Left ventricle myocardium inferior (tissue), 1 donor: ENCODE measurements at regions not wholly inside any gene's neighbourhood (a gene's known extent, or its start where the extent isn't known, plus 50 kb on each side); places are given as distances from the start of the nearest gene placed in this dataset.

Source experiments
- DNase-seq: peaks from one replicate; pipeline ENCODE4 v3.0.0-alpha.2; 2020
- H3K27ac ChIP-seq: fragments of 200-600 bp; replicated peaks from 2 replicates; pipeline ENCODE4 v1.8.0; 2021
- H3K27me3 ChIP-seq: fragments of 200-600 bp; 2 replicates; pipeline ENCODE4 v1.8.0; 2021; ENCODE audit warnings: low read depth
- H3K36me3 ChIP-seq: fragments of 200-600 bp; 2 replicates; pipeline ENCODE4 v1.8.0; 2021
- H3K4me1 ChIP-seq: fragments of 200-600 bp; 2 replicates; pipeline ENCODE4 v1.8.0; 2021
- H3K4me3 ChIP-seq: fragments of 200-600 bp; 2 replicates; pipeline ENCODE4 v1.8.0; 2021; ENCODE audit warnings: mild to moderate bottlenecking, moderate library complexity
- H3K9me3 ChIP-seq: fragments of 200-600 bp; replicated peaks from 2 replicates; pipeline ENCODE4 v1.8.0; 2021
- intact Hi-C: fragments of 100-400 bp; cut with micrococcal nuclease; formaldehyde crosslinking; loops from one replicate; pipeline ENCODE4 v1.11.0; 2022
- TF ChIP-seq, protein P1 (sequence below): fragments of 200-600 bp; IDR thresholded peaks from 2 replicates; pipeline ENCODE4 v1.8.0; 2021; ENCODE audit warnings: antibody characterized with exemption, mild to moderate bottlenecking, borderline replicate concordance
- donor health status: DM: no; HTN: yes; CAD: no; lungs with severe emphysema.

DNA sequence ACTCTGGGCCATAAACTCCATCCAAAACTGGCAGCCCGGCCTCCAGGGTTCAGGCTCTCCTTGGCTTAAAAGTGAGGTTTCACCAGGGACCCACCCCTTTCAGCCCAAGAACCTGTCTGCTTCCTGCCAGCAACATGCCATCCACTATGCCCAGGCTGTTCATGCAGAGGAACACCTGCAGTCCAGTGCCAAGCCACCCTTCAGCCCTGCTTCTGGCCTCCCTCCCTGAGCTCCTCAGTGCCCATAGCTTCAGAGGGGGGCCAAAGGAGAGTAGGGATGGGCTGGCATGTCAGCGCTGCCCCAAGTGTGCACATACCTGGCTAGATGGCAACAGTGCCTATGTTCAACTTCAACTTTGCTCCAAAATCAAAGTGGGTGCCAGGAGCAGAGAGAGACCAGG lies 166.9 kb upstream of the MRPS30 start:
- DNase-seq = no peak
- H3K9me3 ChIP-seq = peaks cover 9% of the 10 kb centered on the region
- peaks cover 10% of the 10 kb centered on the region for H3K4me1 ChIP-seq
- intact Hi-C loops = no loop called here
- no peak overlapping the region for H3K27ac ChIP-seq
- no peak overlapping the region for H3K4me3 ChIP-seq
- H3K36me3 ChIP-seq = no peaks in the 10 kb centered on the region
- TF ChIP-seq, protein P1, sequence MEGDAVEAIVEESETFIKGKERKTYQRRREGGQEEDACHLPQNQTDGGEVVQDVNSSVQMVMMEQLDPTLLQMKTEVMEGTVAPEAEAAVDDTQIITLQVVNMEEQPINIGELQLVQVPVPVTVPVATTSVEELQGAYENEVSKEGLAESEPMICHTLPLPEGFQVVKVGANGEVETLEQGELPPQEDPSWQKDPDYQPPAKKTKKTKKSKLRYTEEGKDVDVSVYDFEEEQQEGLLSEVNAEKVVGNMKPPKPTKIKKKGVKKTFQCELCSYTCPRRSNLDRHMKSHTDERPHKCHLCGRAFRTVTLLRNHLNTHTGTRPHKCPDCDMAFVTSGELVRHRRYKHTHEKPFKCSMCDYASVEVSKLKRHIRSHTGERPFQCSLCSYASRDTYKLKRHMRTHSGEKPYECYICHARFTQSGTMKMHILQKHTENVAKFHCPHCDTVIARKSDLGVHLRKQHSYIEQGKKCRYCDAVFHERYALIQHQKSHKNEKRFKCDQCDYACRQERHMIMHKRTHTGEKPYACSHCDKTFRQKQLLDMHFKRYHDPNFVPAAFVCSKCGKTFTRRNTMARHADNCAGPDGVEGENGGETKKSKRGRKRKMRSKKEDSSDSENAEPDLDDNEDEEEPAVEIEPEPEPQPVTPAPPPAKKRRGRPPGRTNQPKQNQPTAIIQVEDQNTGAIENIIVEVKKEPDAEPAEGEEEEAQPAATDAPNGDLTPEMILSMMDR = no peak
- H3K27me3 ChIP-seq = peaks cover 19% of the 10 kb centered on the region

DNA sequence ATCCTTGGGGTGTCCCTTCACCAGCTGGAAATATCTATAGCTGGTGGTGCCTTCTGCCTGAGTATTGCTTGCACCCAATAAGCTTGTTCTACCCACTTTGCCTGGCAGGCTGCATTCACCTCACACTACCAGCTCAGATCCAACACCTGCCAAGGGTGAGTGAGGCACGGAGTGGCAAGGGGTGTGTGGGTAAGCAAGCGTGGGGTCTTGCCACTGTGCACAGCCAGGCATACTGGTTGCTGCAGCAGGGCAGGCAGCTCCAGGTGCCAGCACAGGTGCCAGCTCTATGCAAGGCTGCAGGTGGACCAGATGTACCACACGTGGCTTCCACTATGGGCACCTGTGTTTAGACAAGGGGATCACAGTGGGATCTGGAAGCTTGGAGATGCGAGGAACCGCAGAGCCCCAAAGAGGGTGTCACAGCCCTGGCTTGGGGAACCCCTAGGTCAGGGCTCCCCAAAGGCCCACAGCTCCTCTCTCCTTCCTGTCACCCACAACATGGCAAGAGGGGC lies 167.7 kb upstream of the MRPS30 start:
- Histone ChIP-seq H3K27me3 (peaks cover 19% of the 10 kb centered on the region), H3K4me3 (no peak overlapping the region), H3K27ac (no peak overlapping the region), H3K36me3 (no peaks in the 10 kb centered on the region), H3K9me3 (peaks cover 9% of the 10 kb centered on the region), H3K4me1 (peaks cover 6% of the 10 kb centered on the region)
- TF ChIP-seq, protein P1 = no peak
- DNase-seq = no peak
- intact Hi-C loops = no loop called here

DNA sequence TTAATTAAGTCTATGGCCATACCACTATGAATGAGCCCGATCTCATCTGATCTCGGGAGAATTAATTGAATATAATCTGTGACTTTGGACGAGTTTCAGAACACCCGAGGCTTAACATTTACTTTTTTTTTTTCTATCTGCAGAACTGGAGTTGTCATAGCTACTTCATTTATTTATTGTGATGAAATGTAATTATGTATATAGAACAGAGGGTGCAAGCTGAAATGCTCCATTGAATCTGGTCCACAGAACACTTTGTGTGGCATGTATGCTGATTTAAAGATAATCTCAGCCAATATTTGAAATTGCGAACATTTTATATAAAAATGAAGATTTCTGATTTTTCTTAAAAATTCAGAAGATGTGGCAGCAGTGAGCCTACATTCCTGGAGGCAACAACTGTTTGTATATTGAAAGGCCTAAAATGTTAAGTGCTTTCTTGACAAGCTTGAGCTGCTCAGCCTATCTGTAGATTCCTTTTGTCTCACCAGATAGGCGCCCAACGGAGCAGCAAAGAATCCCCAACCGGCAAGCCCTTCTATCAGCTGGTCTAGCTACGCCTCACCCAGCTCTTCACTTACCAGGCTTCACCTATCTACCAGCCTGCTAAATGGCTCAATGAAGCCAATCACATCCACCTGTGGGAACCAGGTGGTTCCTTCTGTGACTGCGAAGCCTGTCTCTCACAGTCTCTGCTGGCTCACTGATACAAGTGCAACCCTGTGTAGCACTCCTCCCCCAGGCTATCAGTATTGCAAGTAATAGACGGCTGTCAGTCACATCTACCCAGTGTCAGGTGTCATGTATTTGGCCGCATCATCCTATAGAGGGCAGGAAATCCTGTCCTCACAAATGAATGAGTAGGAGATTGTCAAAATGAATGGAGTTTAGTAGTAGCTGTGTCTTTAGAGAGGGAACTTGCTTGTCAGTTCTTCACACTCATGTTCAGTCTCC lies 170.6 kb upstream of the MRPS30 start:
- Histone ChIP-seq H3K4me1 (no peaks in the 10 kb centered on the region), H3K27me3 (peaks cover 19% of the 10 kb centered on the region), H3K4me3 (no peak overlapping the region), H3K9me3 (peaks cover 9% of the 10 kb centered on the region), H3K36me3 (no peaks in the 10 kb centered on the region), H3K27ac (no peak overlapping the region)
- intact Hi-C loops = no loop called here
- DNase-seq = no peak
- TF ChIP-seq, protein P1 = no peak

DNA sequence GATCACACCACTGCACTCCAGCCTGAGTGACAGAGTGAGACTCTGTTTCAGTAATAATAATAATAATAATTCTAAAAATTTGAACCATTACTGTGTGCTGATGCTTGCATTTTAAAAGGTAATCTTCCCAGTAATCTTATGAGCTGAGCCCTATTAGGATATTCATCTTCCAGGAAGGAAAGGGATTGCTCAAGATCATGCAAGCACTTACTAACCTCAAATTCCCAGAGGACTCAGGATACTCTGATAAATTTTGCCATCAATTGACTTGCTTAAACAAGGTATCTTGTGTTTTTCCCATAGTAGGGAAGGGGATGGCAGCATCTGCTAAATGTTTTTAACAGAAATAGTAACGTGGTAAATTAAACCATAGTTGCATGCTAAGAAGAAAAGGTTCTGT lies 176.4 kb upstream of the MRPS30 start:
- intact Hi-C loops = no loop called here
- no peaks in the 10 kb centered on the region for H3K36me3 ChIP-seq
- DNase-seq = no peak
- no peak overlapping the region for H3K27ac ChIP-seq
- no peaks in the 10 kb centered on the region for H3K9me3 ChIP-seq
- TF ChIP-seq, protein P1 = no peak
- no peaks in the 10 kb centered on the region for H3K27me3 ChIP-seq
- no peak overlapping the region for H3K4me3 ChIP-seq
- H3K4me1 ChIP-seq = no peaks in the 10 kb centered on the region

DNA sequence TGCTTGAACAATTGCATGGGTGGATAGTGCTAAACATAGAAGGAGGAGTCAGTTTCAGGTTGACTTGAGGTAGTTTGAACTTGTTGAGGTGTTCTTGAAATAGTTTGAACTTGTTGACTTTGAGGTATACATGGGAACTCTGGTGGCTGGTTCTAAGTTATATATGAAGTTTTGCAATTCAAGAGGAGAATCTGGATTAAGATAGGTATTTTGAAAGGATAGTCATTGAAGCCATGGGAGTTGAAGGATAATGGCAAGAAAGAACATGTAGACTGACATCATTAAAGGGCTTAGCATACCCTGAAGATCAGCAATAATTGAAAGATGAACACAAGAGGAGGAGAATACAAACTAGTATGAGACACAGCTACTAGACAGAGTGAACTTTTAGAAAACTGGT lies 181.9 kb upstream of the MRPS30 start:
- H3K27ac ChIP-seq = no peak overlapping the region
- TF ChIP-seq, protein P1 = no peak
- H3K9me3 ChIP-seq = no peaks in the 10 kb centered on the region
- H3K36me3 ChIP-seq = no peaks in the 10 kb centered on the region
- H3K4me1 ChIP-seq = no peaks in the 10 kb centered on the region
- no peak for DNase-seq
- no peak overlapping the region for H3K4me3 ChIP-seq
- intact Hi-C loops = no loop called here
- H3K27me3 ChIP-seq = no peaks in the 10 kb centered on the region
